Nephron (organoid): ENCODE measurements at regions not wholly inside any gene's neighbourhood (a gene's known extent, or its start where the extent isn't known, plus 50 kb on each side); places are given as distances from the start of the nearest gene placed in this dataset.

Experiments
- H3K27ac Mint-ChIP-seq, 3 experiments: 2 replicates each; pipeline ENCODE4 v1.8.0; 2020; ENCODE audit warnings: mixed read lengths in 3 of 3, mild to moderate bottlenecking in 2 of 3, moderate library complexity in 1 of 3
- H3K27me3 Mint-ChIP-seq: 2 replicates; pipeline ENCODE4 v1.8.0; 2021; ENCODE audit warnings: low read depth, mild to moderate bottlenecking, moderate library complexity, mixed read lengths
- H3K36me3 Mint-ChIP-seq: 2 replicates; pipeline ENCODE4 v1.8.0; 2020; ENCODE audit warnings: low read depth, mixed read lengths
- H3K4me1 Mint-ChIP-seq: 2 replicates; pipeline ENCODE4 v1.8.0; 2020; ENCODE audit warnings: mixed read lengths
- H3K4me3 Mint-ChIP-seq, 3 experiments: 2 replicates each; pipeline ENCODE4 v1.8.0; 2020; ENCODE audit warnings: mild to moderate bottlenecking in 3 of 3, mixed read lengths in 3 of 3, moderate library complexity in 2 of 3
- H3K9me3 Mint-ChIP-seq: 2 replicates; pipeline ENCODE4 v1.8.0; 2020; ENCODE audit warnings: mixed read lengths
- CTCF ChIP-seq, 3 experiments: fragments of 200-600 bp; sonication (generic); IDR thresholded peaks; one replicate each; pipeline ENCODE4 v1.5.0; 2021; ENCODE audit warnings: antibody characterized with exemption in 3 of 3; ENCODE audit not compliant: unreplicated experiment in 3 of 3

- Mint-ChIP-seq H3K9me3 (peaks cover 29% of the 10 kb centered on the region), H3K4me1 (no peaks in the 10 kb centered on the region)
These were observed 1343.7 kb downstream of the LRFN5 start for GRCh38 chr14:42950363-42950762.

GRCh38 chr14:42947991-42948390, 1341.3 kb downstream of the LRFN5 start:
- no peaks in the 10 kb centered on the region for H3K4me1 Mint-ChIP-seq
- H3K27ac Mint-ChIP-seq = no peak overlapping the region
- no peaks in the 10 kb centered on the region for H3K36me3 Mint-ChIP-seq
- H3K9me3 Mint-ChIP-seq = peaks cover 29% of the 10 kb centered on the region
- no peak for TF ChIP-seq CTCF (IDR thresholded peaks at IDR 0.05; ENCODE audit: unreplicated experiment in 3 of 3)
- no peaks in the 10 kb centered on the region for H3K27me3 Mint-ChIP-seq
- H3K4me3 Mint-ChIP-seq = no peak overlapping the region

More at GRCh38 chr14:42950363-42950762, 1343.7 kb downstream of the LRFN5 start:
- no peaks in the 10 kb centered on the region for H3K27me3 Mint-ChIP-seq
- H3K36me3 Mint-ChIP-seq = no peaks in the 10 kb centered on the region
- H3K27ac Mint-ChIP-seq = no peak overlapping the region
- TF ChIP-seq CTCF (IDR thresholded peaks at IDR 0.05; ENCODE audit: unreplicated experiment in 3 of 3) = no peak
- no peak overlapping the region for H3K4me3 Mint-ChIP-seq

GRCh38 chr14:42944284-42944683, 1337.6 kb downstream of the LRFN5 start:
- H3K27me3 Mint-ChIP-seq = no peaks in the 10 kb centered on the region
- H3K27ac Mint-ChIP-seq = no peak overlapping the region
- TF ChIP-seq CTCF (IDR thresholded peaks at IDR 0.05; ENCODE audit: unreplicated experiment in 3 of 3) = no peak
- H3K4me3 Mint-ChIP-seq = no peak overlapping the region
- no peaks in the 10 kb centered on the region for H3K36me3 Mint-ChIP-seq
- peaks cover 4% of the 10 kb centered on the region for H3K9me3 Mint-ChIP-seq
- H3K4me1 Mint-ChIP-seq = no peaks in the 10 kb centered on the region

- H3K4me3 Mint-ChIP-seq = no peak overlapping the region
These were observed 1324.6 kb downstream of the LRFN5 start for GRCh38 chr14:42931308-42931707.

GRCh38 chr14:42929806-42930480, 1323.3 kb downstream of the LRFN5 start:
- H3K27me3 Mint-ChIP-seq = no peaks in the 10 kb centered on the region
- peak overlapping the region in 2 of 3 experiments; percentile 58 to 63 for H3K27ac Mint-ChIP-seq
- no peak for TF ChIP-seq CTCF (IDR thresholded peaks at IDR 0.05; ENCODE audit: unreplicated experiment in 3 of 3)
- H3K36me3 Mint-ChIP-seq = no peaks in the 10 kb centered on the region
- peaks cover 4% of the 10 kb centered on the region for H3K9me3 Mint-ChIP-seq
- no peak overlapping the region for H3K4me3 Mint-ChIP-seq
- peaks cover 5% of the 10 kb centered on the region for H3K4me1 Mint-ChIP-seq

More at GRCh38 chr14:42931308-42931707, 1324.6 kb downstream of the LRFN5 start:
- Mint-ChIP-seq H3K9me3 (peaks cover 4% of the 10 kb centered on the region), H3K27me3 (no peaks in the 10 kb centered on the region), H3K36me3 (no peaks in the 10 kb centered on the region), H3K27ac (no peak overlapping the region), H3K4me1 (peaks cover 5% of the 10 kb centered on the region)
- no peak for TF ChIP-seq CTCF (IDR thresholded peaks at IDR 0.05; ENCODE audit: unreplicated experiment in 3 of 3)

GRCh38 chr14:42927313-42927712, 1320.6 kb downstream of the LRFN5 start:
- Mint-ChIP-seq H3K27me3 (no peaks in the 10 kb centered on the region), H3K27ac (no peak overlapping the region), H3K4me1 (peaks cover 5% of the 10 kb centered on the region), H3K36me3 (no peaks in the 10 kb centered on the region), H3K9me3 (peaks cover 11% of the 10 kb centered on the region), H3K4me3 (no peak overlapping the region)
- no peak for TF ChIP-seq CTCF (IDR thresholded peaks at IDR 0.05; ENCODE audit: unreplicated experiment in 3 of 3)
